VCaP (cell line): ENCODE measurements at regions not wholly inside any gene's neighbourhood (a gene's known extent, or its start where the extent isn't known, plus 50 kb on each side); places are given as distances from the start of the nearest gene placed in this dataset.

Experiments used
- H3K27ac ChIP-seq: fragments of 450-650 bp; 2 replicates; pipeline ENCODE4 v1.5.1; 2017
- CTCF ChIP-seq: fragments of 450-650 bp; conservative IDR thresholded peaks from 2 replicates; pipeline ENCODE4 v1.5.1; 2017; ENCODE audit warnings: mild to moderate bottlenecking, moderate library complexity

- TF ChIP-seq CTCF, result no peak
- no peak overlapping the region for H3K27ac ChIP-seq
These were observed 211.4 kb upstream of the IPO5 start for GRCh38 chr13:97742084-97742483.

GRCh38 chr13:97743938-97744337 lies 209.5 kb upstream of the IPO5 start:
- no peak overlapping the region for H3K27ac ChIP-seq
- TF ChIP-seq CTCF, result no peak

- no peak for TF ChIP-seq CTCF
- no peak overlapping the region for H3K27ac ChIP-seq
These were observed 206.8 kb upstream of the IPO5 start for GRCh38 chr13:97746649-97747048.

- TF ChIP-seq CTCF, result peak; percentile 28; the same call in 1 of the 2 replicates
- no peak overlapping the region for H3K27ac ChIP-seq
These were observed 204.3 kb upstream of the IPO5 start for GRCh38 chr13:97749174-97749573.

GRCh38 chr13:97751477-97751876 lies 202.0 kb upstream of the IPO5 start:
- no peak overlapping the region for H3K27ac ChIP-seq
- no peak for TF ChIP-seq CTCF

- TF ChIP-seq CTCF, result no peak
These were observed 200.4 kb upstream of the IPO5 start for GRCh38 chr13:97752961-97753668.

GRCh38 chr13:97753942-97754670 lies 199.4 kb upstream of the IPO5 start:
- H3K27ac ChIP-seq, result no peak overlapping the region
- no peak for TF ChIP-seq CTCF

More at GRCh38 chr13:97752961-97753668, 200.4 kb upstream of the IPO5 start:
- H3K27ac ChIP-seq, result no peak overlapping the region
